Heart left ventricle (tissue), 16 donors: ENCODE measurements at regions not wholly inside any gene's neighbourhood (a gene's known extent, or its start where the extent isn't known, plus 50 kb on each side); places are given as distances from the start of the nearest gene placed in this dataset.

Experiments used
- ATAC-seq, 4 donors: fragments of 200-7000 bp; cut with Tn5 transposase; one replicate each; pipeline ENCODE4 v1.9.1; 2020 to 2022; ENCODE audit warnings: moderate library complexity in 4 of 4, mild to moderate bottlenecking in 3 of 4, moderate number of reproducible peaks in 1 of 4
- DNase-seq, 5 donors: peaks; one replicate each; pipeline ENCODE4 v3.0.0-alpha.2; 2020
- H3K27ac ChIP-seq, 12 donors: fragments of 200-600 bp; sonication (generic) in 4 of 12; one replicate each; pipeline versions ENCODE4 v1.5.0 to v1.8.0; 2016 to 2022; ENCODE audit warnings: mild to moderate bottlenecking in 2 of 12
- H3K27me3 ChIP-seq, 9 donors: fragments of 200-600 bp; sonication (generic) in 2 of 9; one replicate each; pipeline versions ENCODE4 v1.5.1 to v1.8.0; 2016 to 2022; ENCODE audit warnings: mild to moderate bottlenecking in 3 of 9
- H3K36me3 ChIP-seq, 9 donors: fragments of 200-600 bp; sonication (generic) in 2 of 9; one replicate each; pipeline versions ENCODE4 v1.5.0 to v1.8.0; 2018 to 2022; ENCODE audit warnings: mild to moderate bottlenecking in 2 of 9
- H3K4me1 ChIP-seq, 12 donors: fragments of 200-600 bp; sonication (generic) in 4 of 12; one replicate each; pipeline versions ENCODE4 v1.5.0 to v1.8.0; 2016 to 2022; ENCODE audit warnings: mild to moderate bottlenecking in 3 of 12
- H3K4me3 ChIP-seq, 12 donors: fragments of 200-600 bp; sonication (generic) in 4 of 12; one replicate each; pipeline versions ENCODE4 v1.5.0 to v1.8.0; 2017 to 2022; ENCODE audit warnings: mild to moderate bottlenecking in 9 of 12, moderate library complexity in 4 of 12
- H3K9me3 ChIP-seq, 12 donors: fragments of 200-600 bp; sonication (generic) in 4 of 12; one replicate each; pipeline versions ENCODE4 v1.5.0 to v1.8.0; 2016 to 2022; ENCODE audit warnings: mild to moderate bottlenecking in 1 of 12
- POLR2A ChIP-seq, 2 donors: fragments of 450-650 bp; IDR thresholded peaks; one replicate each; pipeline ENCODE4 v1.6.1; 2017; ENCODE audit warnings: antibody characterized with exemption in 2 of 2, mild to moderate bottlenecking in 2 of 2, moderate library complexity in 2 of 2
- WGBS, 4 donors: extraction: QIAGEN DNeasy Blood & Tissue Kit in 2 of 4; methylation state at CpG; one replicate each; pipeline versions ENCODE4 v1.1.5 to v1.1.7; 2013 to 2018; 5-methylcytosine and 5-hydroxymethylcytosine counted together
- intact Hi-C, 10 donors: fragments of 100-400 bp; cut with DNase I; formaldehyde crosslinking; loops; one replicate each; pipeline versions ENCODE4 v1.11.1 to v1.14.2; 2022
- TF ChIP-seq, protein P1 (sequence below), 12 donors: fragments of 200-600 bp; sonication (generic) in 4 of 12; IDR thresholded peaks; one replicate each; pipeline versions ENCODE4 v1.5.0 to v1.8.0; 2018 to 2022; ENCODE audit warnings: antibody characterized with exemption in 12 of 12, mild to moderate bottlenecking in 5 of 12
- donor health status: ischemic (EF 13 %, LVEDD 7.1; RV severe dilation, severe dysfunction).
- donor health status: healthy with polysubstance abuse.
- donor health status: DM: no; HTN: yes; CAD: no.
- donor health status: DM: no; HTN: no; CAD: no.
- donor health status: ischemic (EF 25% LVEDD 6.9; RV normal size, moderate dysfunction).
- donor health status: ischemic (EF 25% LVEDD 5.7; RV mildly dilated, moderate dysfunction).
- donor health status: healthy.
- donor health status: DM: yes; HTN: yes; CAD: no.
- donor health status: ischemic (EF 35%, LVEDD 5.7; RV mildly dilated, moderate dysfunction).
- donor health status: nonischemic (EF 11% LVEDD 7.7; RV severe dilation, severe dysfunction).
- donor health status: DM: yes; HTN: yes; CAD: no.
- donor health status: PGD.
- donor health status: ischemic (EF 29% LVEDD 5.4; RV normal size, mild dysfunction).
- donor health status: nonischemic (EF 23%, LVEDD 6.1; RV moderate dilation, normal function).

DNA sequence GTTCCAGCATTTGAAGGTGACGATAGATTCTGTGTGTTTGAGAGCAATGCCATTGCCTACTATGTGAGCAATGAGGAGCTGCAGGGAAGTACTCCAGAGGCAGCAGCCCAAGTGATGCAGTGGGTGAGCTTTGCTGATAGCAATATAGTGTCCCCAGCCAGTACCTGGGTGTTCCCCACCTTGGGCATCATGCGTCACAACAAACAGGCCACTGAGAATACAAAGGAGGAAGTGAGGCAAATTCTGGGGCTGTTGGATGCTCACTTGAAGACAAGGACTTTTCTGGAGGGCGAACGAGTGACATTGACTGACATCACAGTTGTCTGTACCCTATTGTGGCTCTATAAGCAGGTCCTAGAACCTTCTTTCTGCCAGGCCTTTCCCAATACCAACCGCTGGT is 142.0 kb downstream of the PLS3 start:
- Histone ChIP-seq H3K27me3 (peaks cover 0 to 6% (median 0%) of the 10 kb centered on the region in 9 donors), H3K4me3 (no peak overlapping the region), H3K4me1 (no peaks in the 10 kb centered on the region), H3K9me3 (no peaks in the 10 kb centered on the region), H3K27ac (no peak overlapping the region), H3K36me3 (no peaks in the 10 kb centered on the region)
- DNase-seq = no peak
- intact Hi-C loops = no loop called here
- TF ChIP-seq, protein P1, sequence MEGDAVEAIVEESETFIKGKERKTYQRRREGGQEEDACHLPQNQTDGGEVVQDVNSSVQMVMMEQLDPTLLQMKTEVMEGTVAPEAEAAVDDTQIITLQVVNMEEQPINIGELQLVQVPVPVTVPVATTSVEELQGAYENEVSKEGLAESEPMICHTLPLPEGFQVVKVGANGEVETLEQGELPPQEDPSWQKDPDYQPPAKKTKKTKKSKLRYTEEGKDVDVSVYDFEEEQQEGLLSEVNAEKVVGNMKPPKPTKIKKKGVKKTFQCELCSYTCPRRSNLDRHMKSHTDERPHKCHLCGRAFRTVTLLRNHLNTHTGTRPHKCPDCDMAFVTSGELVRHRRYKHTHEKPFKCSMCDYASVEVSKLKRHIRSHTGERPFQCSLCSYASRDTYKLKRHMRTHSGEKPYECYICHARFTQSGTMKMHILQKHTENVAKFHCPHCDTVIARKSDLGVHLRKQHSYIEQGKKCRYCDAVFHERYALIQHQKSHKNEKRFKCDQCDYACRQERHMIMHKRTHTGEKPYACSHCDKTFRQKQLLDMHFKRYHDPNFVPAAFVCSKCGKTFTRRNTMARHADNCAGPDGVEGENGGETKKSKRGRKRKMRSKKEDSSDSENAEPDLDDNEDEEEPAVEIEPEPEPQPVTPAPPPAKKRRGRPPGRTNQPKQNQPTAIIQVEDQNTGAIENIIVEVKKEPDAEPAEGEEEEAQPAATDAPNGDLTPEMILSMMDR (IDR thresholded peaks at IDR 0.05) = no peak
- no peak for TF ChIP-seq POLR2A (IDR thresholded peaks at IDR 0.05)
- no peak for ATAC-seq
- 74 to 79% (median 76%) methylated on average over 5 of the region's 5 CpGs for WGBS, 4 donors

DNA sequence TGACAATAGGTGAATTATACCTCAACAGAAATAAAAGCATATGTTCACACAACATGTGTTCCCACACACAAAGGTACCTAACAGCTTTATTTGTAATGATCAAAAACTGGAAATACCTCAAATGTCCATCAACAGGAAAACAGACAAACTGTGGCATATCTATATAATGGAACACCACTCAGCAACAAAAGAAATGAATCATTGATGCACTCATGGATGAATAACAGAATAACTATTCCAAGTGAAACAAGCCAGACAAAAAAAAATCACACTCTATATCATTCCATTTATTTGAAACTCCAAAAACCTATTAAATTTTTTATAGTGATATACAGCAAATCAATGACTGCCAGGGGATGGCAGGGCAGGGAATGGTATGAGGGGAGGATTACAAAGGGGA is 148.1 kb downstream of the PLS3 start:
- no peak for ATAC-seq
- intact Hi-C loops = no loop called here
- Histone ChIP-seq H3K9me3 (no peaks in the 10 kb centered on the region), H3K36me3 (no peaks in the 10 kb centered on the region), H3K27me3 (peaks cover 0 to 21% (median 0%) of the 10 kb centered on the region in 9 donors), H3K27ac (no peak overlapping the region), H3K4me1 (no peaks in the 10 kb centered on the region), H3K4me3 (no peak overlapping the region)
- DNase-seq = no peak
- TF ChIP-seq, protein P1 (IDR thresholded peaks at IDR 0.05) = no peak
- no peak for TF ChIP-seq POLR2A (IDR thresholded peaks at IDR 0.05)

DNA sequence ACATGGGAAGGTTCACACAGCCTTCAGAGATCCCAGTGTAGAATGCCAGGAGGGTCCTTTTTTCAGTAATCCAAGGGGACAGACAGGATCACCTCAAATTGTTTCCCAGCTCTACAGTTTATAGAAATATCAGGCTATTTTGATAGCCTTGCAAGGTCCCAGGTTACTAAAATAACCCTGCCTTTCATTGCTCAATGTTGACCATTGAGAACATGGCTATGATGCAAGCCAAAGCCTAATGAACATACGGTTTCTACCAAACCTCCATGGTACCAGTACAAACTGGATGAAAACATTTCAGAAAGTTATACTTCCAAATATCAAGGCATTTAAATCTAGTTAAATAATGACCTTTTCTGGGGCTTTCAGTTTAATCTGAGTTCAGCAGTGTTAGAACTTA is 151.5 kb downstream of the PLS3 start:
- intact Hi-C loops = no loop called here
- TF ChIP-seq POLR2A (IDR thresholded peaks at IDR 0.05) = no peak
- TF ChIP-seq, protein P1 (IDR thresholded peaks at IDR 0.05) = no peak
- Histone ChIP-seq H3K9me3 (no peaks in the 10 kb centered on the region), H3K36me3 (no peaks in the 10 kb centered on the region), H3K4me1 (no peaks in the 10 kb centered on the region), H3K27me3 (peaks cover 0 to 38% (median 0%) of the 10 kb centered on the region in 9 donors), H3K27ac (no peak overlapping the region), H3K4me3 (no peak overlapping the region)
- ATAC-seq (no peak), DNase-seq (no peak)
- 74 to 87% (median 84%) methylated on average over 1 of the region's 1 CpG for WGBS, 4 donors

DNA sequence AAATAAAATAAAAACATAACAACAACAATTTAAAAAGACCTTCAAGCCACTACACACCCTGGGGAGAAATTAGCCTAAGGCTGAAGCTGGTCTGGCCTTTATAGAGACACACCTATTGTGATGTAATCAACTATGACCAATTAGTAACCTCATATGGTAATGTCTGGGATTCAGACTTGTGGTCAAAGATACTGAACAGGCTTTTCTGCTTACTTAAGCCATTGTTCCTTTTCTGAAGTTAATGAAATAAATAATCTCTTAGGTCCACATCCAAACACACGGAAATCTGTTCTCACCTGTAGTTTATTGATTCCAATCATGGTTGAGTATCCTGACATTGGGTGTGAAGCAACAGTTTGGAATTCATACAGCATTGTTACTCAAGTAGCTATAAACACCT is 152.5 kb downstream of the PLS3 start:
- Histone ChIP-seq H3K36me3 (no peaks in the 10 kb centered on the region), H3K4me3 (no peak overlapping the region), H3K27me3 (peaks cover 0 to 45% (median 0%) of the 10 kb centered on the region in 9 donors), H3K4me1 (no peaks in the 10 kb centered on the region), H3K27ac (no peak overlapping the region), H3K9me3 (no peaks in the 10 kb centered on the region)
- intact Hi-C loops = no loop called here
- no peak for ATAC-seq
- 62 to 88% (median 66%) methylated on average over 1 of the region's 1 CpG for WGBS, 4 donors
- DNase-seq = no peak
- TF ChIP-seq, protein P1 (IDR thresholded peaks at IDR 0.05) = no peak
- TF ChIP-seq POLR2A (IDR thresholded peaks at IDR 0.05) = no peak
